Renal pelvis (tissue), 1 donor: ENCODE measurements at regions not wholly inside any gene's neighbourhood (a gene's known extent, or its start where the extent isn't known, plus 50 kb on each side); places are given as distances from the start of the nearest gene placed in this dataset.
A peak's percentile ranks its signal among the peaks of the same experiment; 100 is the strongest.
"Not testable (repeated sequence)": the region's sequence is repeated elsewhere in the genome, so short reads cannot be mapped to it uniquely, and the experiment has no call there.

Experiments
- DNase-seq: peaks from one replicate; pipeline ENCODE4 v3.0.0-alpha.2; 2013

GRCh38 chr7:138169441-138169851, 93.2 kb downstream of the AKR1D1 start:
- no peak for DNase-seq

DNA sequence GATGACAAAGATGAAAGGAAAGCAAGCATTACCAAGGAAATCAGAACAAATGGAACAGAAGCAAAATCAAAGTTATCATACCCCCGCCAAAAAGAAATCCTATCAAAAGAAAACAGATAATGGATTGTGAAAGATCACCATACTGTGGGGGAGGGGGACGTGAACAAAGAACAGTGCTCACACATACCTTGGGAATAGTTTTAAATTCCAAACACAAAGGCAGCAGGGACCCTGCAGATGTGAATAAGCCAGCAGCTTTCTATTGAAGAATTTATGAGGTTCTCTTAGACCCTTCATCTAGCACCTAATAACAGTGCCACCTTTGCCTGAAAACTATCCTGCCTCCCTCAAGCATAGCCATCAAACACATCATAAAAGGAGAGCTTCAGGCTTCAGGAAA, 94.0 kb downstream of the AKR1D1 start:
- DNase-seq = no peak

DNA sequence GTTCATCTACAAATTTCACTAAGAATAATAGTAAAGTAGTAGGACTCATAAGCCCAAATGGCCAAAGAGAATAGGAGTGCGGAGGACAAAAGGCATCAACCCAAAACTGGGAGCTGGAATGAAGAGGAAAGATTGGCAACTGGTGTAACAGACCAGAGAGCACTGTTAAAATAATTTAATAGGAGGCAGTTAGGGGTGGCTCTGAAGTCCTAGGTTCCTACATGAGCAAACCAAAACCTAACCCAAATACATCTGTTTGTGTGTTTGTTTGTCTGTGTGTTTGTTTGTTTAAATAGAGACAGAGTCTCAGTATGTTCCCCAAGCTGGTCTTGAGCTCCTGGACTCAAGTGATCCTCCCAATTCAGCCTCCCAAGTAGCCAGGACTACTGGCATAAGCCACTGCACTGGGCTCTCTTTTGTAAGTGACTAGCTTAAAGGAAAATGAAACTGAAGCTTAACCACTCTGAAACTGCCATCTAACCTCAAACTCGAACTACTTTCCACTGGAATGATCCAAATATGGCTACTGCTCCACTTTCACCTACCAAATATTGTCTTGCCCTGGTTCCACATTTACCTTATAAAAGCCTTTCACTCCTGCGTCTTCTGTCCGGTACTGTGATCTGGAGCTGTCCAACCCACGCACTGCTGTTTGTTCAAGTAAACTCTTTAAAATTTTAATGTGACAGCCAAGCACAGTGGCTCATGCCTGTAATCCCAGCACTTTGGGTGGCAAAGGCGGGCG, 94.9 kb downstream of the AKR1D1 start:
- DNase-seq = no peak

GRCh38 chr7:138173548-138173947, 97.3 kb downstream of the AKR1D1 start:
- DNase-seq = no peak

- DNase-seq = no peak
Observed at GRCh38 chr7:138176060-138176459, 99.8 kb downstream of the AKR1D1 start.

- DNase-seq = no peak
Observed at GRCh38 chr7:138184191-138184590, 107.9 kb downstream of the AKR1D1 start.

- no peak for DNase-seq
Observed at GRCh38 chr7:138185132-138185908, 109.1 kb downstream of the AKR1D1 start.

- no peak for DNase-seq
Observed at GRCh38 chr7:138186951-138187351, 110.7 kb downstream of the AKR1D1 start.

- no peak for DNase-seq
Observed at GRCh38 chr7:138188290-138188858, 112.1 kb downstream of the AKR1D1 start.

- no peak for DNase-seq
Observed at GRCh38 chr7:138194567-138194966, 118.3 kb downstream of the AKR1D1 start.

DNA sequence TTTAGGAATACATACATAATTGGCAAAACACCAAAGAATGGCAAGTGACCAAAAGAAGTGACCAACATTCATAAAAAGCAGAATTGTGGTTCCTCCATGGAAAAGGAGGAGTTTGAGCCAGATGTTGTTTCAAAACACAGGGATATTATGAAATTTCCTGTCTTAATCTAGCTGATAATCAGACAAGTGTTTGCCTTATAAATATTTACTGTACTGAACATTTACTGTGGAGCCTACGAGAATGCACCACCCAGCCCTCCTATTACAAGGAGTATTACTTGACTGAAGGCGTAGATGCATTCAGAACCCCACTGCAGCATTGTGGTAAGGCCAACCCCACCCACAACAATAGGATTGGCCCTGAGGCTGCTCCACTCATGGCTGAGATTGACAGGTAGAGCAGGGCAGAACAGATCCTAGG, 118.9 kb downstream of the AKR1D1 start:
- DNase-seq = no peak

GRCh38 chr7:138196503-138196946, 120.3 kb downstream of the AKR1D1 start:
- not testable (repeated sequence) for DNase-seq

DNA sequence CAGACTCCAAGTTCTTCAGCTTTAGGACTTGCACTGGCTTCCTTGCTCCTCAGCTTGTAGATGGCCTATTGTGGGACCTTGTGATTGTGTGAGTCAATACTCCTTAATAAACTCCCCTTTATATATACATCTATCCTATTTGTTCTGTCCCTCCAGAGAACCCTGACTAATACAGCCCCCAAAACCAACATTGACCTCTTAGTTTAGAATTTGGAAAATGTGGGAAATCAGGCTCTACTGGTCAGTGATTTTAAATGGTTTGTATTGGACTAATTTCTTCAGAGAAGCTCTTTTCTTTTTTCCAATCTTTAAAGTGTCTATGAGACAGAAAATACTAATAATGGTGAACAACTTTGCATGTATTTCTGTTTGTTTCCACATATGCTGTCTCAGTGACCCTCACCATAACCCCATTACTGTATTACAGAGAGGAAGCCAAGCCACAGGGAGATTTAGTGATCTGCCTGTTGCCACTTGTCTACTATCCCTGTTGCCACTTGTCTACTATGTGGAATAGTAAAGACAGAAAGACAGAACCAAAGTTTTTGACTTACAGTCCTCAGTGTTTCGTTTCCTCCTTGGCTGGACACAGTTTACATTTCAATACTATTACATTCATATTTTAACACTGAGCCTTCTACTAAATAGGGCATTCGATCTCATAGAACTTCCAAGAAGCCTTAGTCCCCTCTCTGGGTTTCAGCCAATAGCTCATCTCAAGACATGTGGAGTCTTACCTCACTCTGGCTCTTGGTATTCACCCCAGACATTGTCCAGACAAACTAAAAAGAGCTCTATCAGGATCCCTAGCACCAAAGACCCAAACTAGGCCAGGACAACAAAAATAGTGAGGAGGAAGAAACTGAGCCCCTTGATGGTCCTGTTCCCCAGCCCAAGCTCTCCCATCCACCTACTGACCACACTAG, 121.0 kb downstream of the AKR1D1 start:
- no peak for DNase-seq

GRCh38 chr7:138204285-138204981, 128.2 kb downstream of the AKR1D1 start:
- peak; percentile 52 for DNase-seq

DNA sequence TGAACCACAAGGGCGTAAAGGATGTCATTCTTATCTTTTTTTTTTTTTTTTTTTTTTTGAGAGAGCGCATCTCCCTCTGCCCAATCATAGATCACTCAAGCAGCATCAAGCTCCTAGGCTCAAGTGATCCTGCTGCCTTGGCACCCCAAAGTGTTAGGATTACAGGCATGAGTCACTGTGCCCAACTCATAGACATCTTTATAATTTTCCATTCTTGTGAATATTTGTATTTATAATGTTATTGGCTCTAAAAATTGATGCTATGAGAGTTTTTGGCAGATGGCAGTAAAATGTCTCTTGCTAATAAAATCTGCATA, 128.7 kb downstream of the AKR1D1 start:
- no peak for DNase-seq

DNA sequence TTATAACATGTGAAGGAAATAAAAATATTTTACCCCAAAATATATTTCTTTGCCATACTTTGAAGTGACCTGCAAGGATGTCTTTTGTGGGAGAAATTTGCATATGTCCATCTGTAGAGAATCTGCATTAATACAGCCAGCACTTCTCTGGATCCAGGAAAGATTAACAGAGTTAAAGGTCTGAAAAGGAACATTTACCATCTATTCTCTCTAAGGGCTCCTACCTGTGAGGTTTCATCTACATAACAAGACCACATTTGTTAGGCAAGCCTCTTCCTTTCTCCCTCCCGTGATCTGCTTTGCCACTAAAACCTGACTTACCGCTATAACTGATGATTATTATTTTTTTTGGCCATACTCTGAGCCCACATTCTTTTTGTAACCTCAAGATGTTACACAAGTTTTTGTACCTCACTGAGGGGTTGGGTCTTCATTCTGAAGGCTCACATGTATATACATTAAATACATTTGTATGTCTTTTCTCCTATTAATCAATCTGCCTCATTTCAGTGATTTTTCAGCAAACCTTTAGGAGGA, 129.4 kb downstream of the AKR1D1 start:
- no peak for DNase-seq

DNA sequence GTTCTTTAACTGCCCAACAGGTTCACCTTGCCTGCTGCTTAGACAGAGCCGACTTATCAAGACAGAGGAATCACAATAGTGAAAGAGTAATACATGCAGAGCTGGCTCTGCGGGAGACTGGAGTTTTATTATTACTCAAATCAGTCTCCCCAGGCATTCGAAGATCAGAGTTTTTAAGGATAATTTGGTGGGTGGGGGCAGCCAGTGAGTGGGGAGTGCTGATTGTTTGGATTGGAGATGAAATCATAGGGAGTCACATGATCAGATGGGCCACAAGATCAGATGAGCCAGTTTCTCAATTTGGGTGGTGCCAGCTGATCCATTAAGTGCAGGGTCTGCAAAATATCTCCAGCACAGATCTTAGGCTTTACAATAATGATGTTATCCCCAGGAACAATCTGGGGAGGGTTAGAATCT, 131.3 kb downstream of the AKR1D1 start:
- DNase-seq = no peak

DNA sequence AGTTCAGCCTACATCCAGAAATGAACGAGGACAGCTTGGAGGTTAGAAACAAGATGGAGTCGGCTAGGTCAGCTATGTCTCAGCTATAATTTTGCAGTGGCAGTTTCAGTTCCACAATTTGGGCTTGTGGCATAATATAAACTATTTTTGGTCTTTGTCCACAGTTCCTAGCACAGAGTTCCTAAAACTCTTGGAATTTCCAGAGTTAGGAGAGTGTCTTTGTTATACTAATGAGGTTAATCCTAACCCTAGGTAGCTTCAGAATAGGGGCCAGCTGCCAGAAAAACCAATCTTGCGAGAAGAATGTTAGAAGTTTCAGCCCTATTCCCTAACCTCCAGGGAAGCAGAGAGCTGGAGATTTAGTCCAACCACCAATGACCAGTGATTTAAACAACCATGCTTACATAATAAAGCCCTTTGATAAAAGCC, 131.9 kb downstream of the AKR1D1 start:
- DNase-seq = no peak

DNA sequence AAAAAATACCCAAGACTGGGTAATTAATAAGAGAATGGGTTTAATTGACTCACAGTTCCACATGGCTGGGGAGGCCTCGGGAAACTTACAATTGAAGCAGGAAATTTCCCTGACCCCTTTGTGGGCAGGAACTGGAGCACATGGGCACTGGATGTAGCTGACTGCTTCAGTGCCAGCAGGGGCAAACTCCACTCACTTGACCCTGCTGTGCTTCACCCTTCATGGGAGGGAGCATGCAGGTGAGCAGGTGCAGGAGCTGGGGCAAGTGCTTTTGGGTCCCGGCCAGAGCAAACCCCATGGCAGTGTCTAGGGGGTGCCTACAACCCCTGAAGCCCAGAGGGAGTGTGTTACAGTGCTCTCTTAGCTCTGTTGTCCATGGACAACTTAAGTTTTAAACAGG, 132.6 kb downstream of the AKR1D1 start:
- no peak for DNase-seq

DNA sequence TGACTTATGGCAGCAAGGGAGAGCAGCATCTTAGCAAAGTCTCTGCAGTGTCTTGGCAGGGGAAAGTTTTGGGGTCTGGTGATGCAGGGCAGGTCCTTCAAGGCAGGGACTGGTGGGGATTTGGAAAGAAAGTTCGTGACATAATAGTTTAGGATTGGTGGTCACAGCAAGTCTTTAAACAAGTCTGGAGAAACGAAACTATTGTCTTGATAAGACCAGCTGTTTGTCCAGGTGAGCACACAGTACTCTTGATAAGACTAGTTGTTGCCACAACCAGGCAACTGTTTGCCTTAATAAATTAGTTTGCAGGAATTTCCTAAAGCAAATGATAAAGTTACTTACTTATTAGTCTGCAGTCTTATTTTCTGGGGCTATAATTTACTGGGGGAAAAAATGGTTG, 136.1 kb downstream of the AKR1D1 start:
- no peak for DNase-seq

DNA sequence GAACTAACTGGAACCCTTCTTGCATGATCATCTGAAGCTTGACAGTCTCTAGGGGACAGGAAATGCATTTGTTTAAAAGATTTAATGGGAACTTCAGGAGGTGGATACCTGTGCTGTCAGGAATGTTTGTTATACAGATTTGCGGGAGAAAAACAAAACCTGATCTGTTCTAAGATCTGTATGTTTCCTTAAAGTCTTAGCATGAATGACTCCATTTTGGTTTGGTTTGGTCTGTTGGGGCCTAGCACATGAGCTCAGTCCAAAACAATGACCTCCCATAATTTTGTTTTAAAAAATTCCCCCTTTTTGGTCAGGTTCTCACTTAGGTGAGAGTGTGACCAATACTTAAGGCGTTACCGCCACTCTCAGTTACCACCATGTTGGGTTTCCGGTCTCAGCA, 138.7 kb downstream of the AKR1D1 start:
- DNase-seq = no peak
